Right lobe of liver (tissue), 4 donors: ENCODE measurements at regions not wholly inside any gene's neighbourhood (a gene's known extent, or its start where the extent isn't known, plus 50 kb on each side); places are given as distances from the start of the nearest gene placed in this dataset.

Source experiments
- CTCF ChIP-seq, 4 donors: fragments of 200-600 bp in 3 of 4; fragments of 450-650 bp in 1 of 4; IDR thresholded peaks; one replicate each; pipeline versions ENCODE4 v1.5.1 to v1.8.0; 2016 to 2022; ENCODE audit warnings: antibody characterized with exemption in 4 of 4, mild to moderate bottlenecking in 2 of 4
- POLR2A ChIP-seq: fragments of 450-650 bp; IDR thresholded peaks from one replicate; pipeline ENCODE4 v1.6.1; 2017; ENCODE audit warnings: antibody characterized with exemption, mild to moderate bottlenecking
- donor health status: DM: no; HTN: no; CAD: no.
- donor health status: DM: no; HTN: no; CAD: no.
- donor health status: DM: no; HTN: yes; CAD: no.

DNA sequence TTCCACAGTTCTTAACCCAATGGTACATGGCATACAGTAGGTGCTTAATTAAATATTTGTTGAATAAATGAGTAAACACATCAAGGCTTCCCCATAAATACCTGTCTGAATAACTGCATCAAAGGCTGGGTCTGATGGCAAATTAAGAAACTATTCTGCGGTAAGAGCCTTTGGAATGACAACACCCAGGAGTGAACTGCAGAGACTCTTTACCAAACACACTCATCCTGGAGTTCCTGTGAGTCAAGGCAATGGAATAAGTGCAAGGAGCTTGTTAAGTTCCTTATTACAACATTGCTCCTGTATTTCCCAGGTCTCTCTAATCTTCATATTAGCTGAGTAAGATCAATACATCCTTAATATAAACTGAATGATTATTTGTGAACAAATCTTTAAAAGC lies 119.9 kb upstream of the STT3B start:
- TF ChIP-seq CTCF (IDR thresholded peaks at IDR 0.05): no peak
- no peak for TF ChIP-seq POLR2A
